ENCODE measurements at regions not wholly inside any gene's neighbourhood (a gene's known extent, or its start where the extent isn't known, plus 50 kb on each side); places are given as distances from the start of the nearest gene placed in this dataset.
A peak's percentile ranks its signal among the peaks of the same experiment; 100 is the strongest.

- DNase-seq (peak; percentile 84 to 92 (median 87)), ATAC-seq (ENCODE audit: insufficient read depth, low FRiP score) (no peak)
- Histone ChIP-seq H3K4me3 (no peak overlapping the region), H3K36me3 (ENCODE audit: control insufficient read depth in 4 of 4, insufficient read depth in 4 of 4, low read length in 4 of 4) (peaks cover 0 to 4% (median 0%) of the 10 kb centered on the region in 4 donors), H3K9ac (ENCODE audit: insufficient read depth in 1 of 2, low read length in 2 of 2) (no peak overlapping the region), H3K4me1 (ENCODE audit: control insufficient read depth in 5 of 5, insufficient read depth in 5 of 5, low read length in 5 of 5) (peaks cover 0 to 58% (median 7%) of the 10 kb centered on the region in 5 donors), H3K27me3 (ENCODE audit: control insufficient read depth in 3 of 3, insufficient read depth in 3 of 3, low read length in 2 of 3) (no peaks in the 10 kb centered on the region), H3K27ac (ENCODE audit: low read depth in 1 of 2, low read length in 1 of 2) (no peak overlapping the region), H3K9me3 (ENCODE audit: control insufficient read depth in 4 of 4, insufficient read depth in 3 of 4, low read length in 3 of 4) (no peaks in the 10 kb centered on the region)
- peak; percentile 55 for TF ChIP-seq CTCF (IDR thresholded peaks at IDR 0.05; ENCODE audit: control extremely low read depth, extremely low read depth)
- 27 to 28% methylated on average over 24 of the region's 24 CpGs for WGBS, 2 donors
These were observed 133.3 kb upstream of the CIBAR2 start for GRCh38 chr16:85245307-85246172.

GRCh38 chr16:85246473-85246872 is 134.2 kb upstream of the CIBAR2 start:
- H3K27ac ChIP-seq (ENCODE audit: low read depth in 1 of 2, low read length in 1 of 2) = no peak overlapping the region
- no peak for TF ChIP-seq CTCF (IDR thresholded peaks at IDR 0.05; ENCODE audit: control extremely low read depth, extremely low read depth)
- H3K27me3 ChIP-seq (ENCODE audit: control insufficient read depth in 3 of 3, insufficient read depth in 3 of 3, low read length in 2 of 3) = no peaks in the 10 kb centered on the region
- peaks cover 0 to 4% (median 0%) of the 10 kb centered on the region in 4 donors for H3K36me3 ChIP-seq (ENCODE audit: control insufficient read depth in 4 of 4, insufficient read depth in 4 of 4, low read length in 4 of 4)
- 39 to 47% methylated on average over 8 of the region's 8 CpGs for WGBS, 2 donors
- no peaks in the 10 kb centered on the region for H3K9me3 ChIP-seq (ENCODE audit: control insufficient read depth in 4 of 4, insufficient read depth in 3 of 4, low read length in 3 of 4)
- no peak overlapping the region for H3K4me3 ChIP-seq
- H3K4me1 ChIP-seq (ENCODE audit: control insufficient read depth in 5 of 5, insufficient read depth in 5 of 5, low read length in 5 of 5) = peaks cover 0 to 53% (median 5%) of the 10 kb centered on the region in 5 donors
- no peak overlapping the region for H3K9ac ChIP-seq (ENCODE audit: insufficient read depth in 1 of 2, low read length in 2 of 2)
- ATAC-seq (ENCODE audit: insufficient read depth, low FRiP score) (no peak), DNase-seq (peak; percentile 61 to 73 (median 67))

- no peak overlapping the region for H3K4me3 ChIP-seq
- H3K27ac ChIP-seq (ENCODE audit: low read depth in 1 of 2, low read length in 1 of 2) = no peak overlapping the region
- peaks cover 0 to 53% (median 5%) of the 10 kb centered on the region in 5 donors for H3K4me1 ChIP-seq (ENCODE audit: control insufficient read depth in 5 of 5, insufficient read depth in 5 of 5, low read length in 5 of 5)
- DNase-seq (no peak), ATAC-seq (ENCODE audit: insufficient read depth, low FRiP score) (no peak)
- WGBS, 2 donors = 79 to 81% methylated on average over 8 of the region's 8 CpGs
- peaks cover 0 to 4% (median 0%) of the 10 kb centered on the region in 4 donors for H3K36me3 ChIP-seq (ENCODE audit: control insufficient read depth in 4 of 4, insufficient read depth in 4 of 4, low read length in 4 of 4)
- no peaks in the 10 kb centered on the region for H3K9me3 ChIP-seq (ENCODE audit: control insufficient read depth in 4 of 4, insufficient read depth in 3 of 4, low read length in 3 of 4)
- no peak for TF ChIP-seq CTCF (IDR thresholded peaks at IDR 0.05; ENCODE audit: control extremely low read depth, extremely low read depth)
- no peaks in the 10 kb centered on the region for H3K27me3 ChIP-seq (ENCODE audit: control insufficient read depth in 3 of 3, insufficient read depth in 3 of 3, low read length in 2 of 3)
- no peak overlapping the region for H3K9ac ChIP-seq (ENCODE audit: insufficient read depth in 1 of 2, low read length in 2 of 2)
These were observed 134.7 kb upstream of the CIBAR2 start for GRCh38 chr16:85246973-85247372.
